Endothelial cell of umbilical vein (primary cell): ENCODE measurements at regions not wholly inside any gene's neighbourhood (a gene's known extent, or its start where the extent isn't known, plus 50 kb on each side); places are given as distances from the start of the nearest gene placed in this dataset.

Experiments
- BruUV-seq: library from RNA; stranded (reverse); fragments of 400-500 nt; replicated peaks from 2 replicates; lab custom pipeline; 2021; lab: Mats Ljungman, UMichigan
- CTCF ChIA-PET: fragments of 300-600, 350-600 bp; sonication (Branson Sonifier 250); formaldehyde crosslinking; loops from one replicate; lab custom pipeline; 2021; ENCODE audit warnings: antibody characterized with exemption, inconsistent platforms; lab: Charles Lee
- POLR2A ChIA-PET: fragments of 300-600, 350-600 bp; sonication (Branson Sonifier 250); formaldehyde crosslinking; loops from one replicate; lab custom pipeline; 2021; ENCODE audit warnings: antibody characterized with exemption, inconsistent platforms; lab: Charles Lee
- DNase-seq: peaks from one replicate; pipeline ENCODE4 v3.0.0-alpha.2; 2011; ENCODE audit warnings: low read depth, low spot score
- FAIRE-seq: peaks from 2 replicates; lab custom pipeline; 2011; peaks lifted over from hg19 to GRCh38; lab: Jason Lieb, UNC
- H2AFZ ChIP-seq: 2 replicates; pipeline ENCODE4 v1.6.0; 2012; ENCODE audit warnings: low read depth, low read length, control low read depth, inconsistent platforms
- H3K27ac ChIP-seq: 2 replicates; pipeline ENCODE4 v1.5.1; 2011; ENCODE audit warnings: low read depth, mild to moderate bottlenecking, control low read depth, low read length, moderate library complexity; ENCODE audit not compliant: insufficient read depth
- H3K27me3 ChIP-seq, 2 experiments: 2 replicates each; pipeline versions ENCODE4 v1.6.0 to v1.6.1; 2011; ENCODE audit warnings: low read length in 2 of 2, mixed read lengths in 1 of 2; ENCODE audit not compliant: control insufficient read depth in 2 of 2, insufficient read depth in 2 of 2
- H3K36me3 ChIP-seq, 2 experiments: 2 replicates in 1 of 2; 3 replicates in 1 of 2; pipeline ENCODE4 v1.5.1; 2011; ENCODE audit warnings: low read length in 2 of 2, mild to moderate bottlenecking in 1 of 2, moderate library complexity in 1 of 2; ENCODE audit not compliant: control insufficient read depth in 2 of 2, insufficient read depth in 2 of 2; ENCODE audit errors: extremely low read depth in 1 of 2
- H3K4me1 ChIP-seq: 3 replicates; pipeline ENCODE4 v1.5.1; 2011; ENCODE audit warnings: mild to moderate bottlenecking, low read length; ENCODE audit not compliant: control insufficient read depth, insufficient read depth; ENCODE audit errors: extremely low read depth
- H3K4me2 ChIP-seq: 2 replicates; pipeline ENCODE4 v1.6.1; 2011; ENCODE audit warnings: low read length, control low read depth, mixed read lengths; ENCODE audit not compliant: insufficient read depth
- H3K4me3 ChIP-seq, 3 experiments: fragments of 200-600 bp in 1 of 3; sonication (generic), shearing (Covaris generic) in 1 of 3; replicated peaks in 1 of 3; 2 replicates each; pipeline ENCODE4 v1.5.1; 2011 to 2016; ENCODE audit warnings: control low read depth in 3 of 3, low read length in 3 of 3, mild to moderate bottlenecking in 2 of 3, inconsistent platforms in 1 of 3, low read depth in 1 of 3, moderate library complexity in 1 of 3; ENCODE audit not compliant: insufficient read depth in 1 of 3
- H3K79me2 ChIP-seq: 2 replicates; pipeline ENCODE4 v1.6.0; 2012; ENCODE audit warnings: low read length, inconsistent platforms; ENCODE audit not compliant: control insufficient read depth, insufficient read depth
- H3K9ac ChIP-seq: replicated peaks from 2 replicates; pipeline ENCODE3; 2011; ENCODE audit warnings: low read length, control low read depth; ENCODE audit not compliant: insufficient read depth; ENCODE audit errors: extremely low read depth
- H3K9me1 ChIP-seq: replicated peaks from 3 replicates; pipeline ENCODE4 v1.6.0; 2011; ENCODE audit warnings: mild to moderate bottlenecking, low read length; ENCODE audit not compliant: control insufficient read depth, insufficient read depth; ENCODE audit errors: extremely low read depth
- H3K9me3 ChIP-seq: replicated peaks from 2 replicates; pipeline ENCODE4 v1.5.1; 2012; ENCODE audit warnings: low read length, inconsistent platforms; ENCODE audit not compliant: control insufficient read depth, insufficient read depth
- H4K20me1 ChIP-seq: replicated peaks from 2 replicates; pipeline ENCODE3; 2011; ENCODE audit warnings: mild to moderate bottlenecking, low read length; ENCODE audit not compliant: control insufficient read depth, insufficient read depth; ENCODE audit errors: extremely low read depth
- FOS ChIP-seq: IDR thresholded peaks from 2 replicates; pipeline ENCODE4 v1.6.1; 2011; ENCODE audit warnings: mild to moderate bottlenecking, low read length, moderate library complexity, borderline replicate concordance; ENCODE audit not compliant: insufficient read depth
- JUN ChIP-seq: IDR thresholded peaks from 2 replicates; pipeline ENCODE4 v1.6.1; 2011; ENCODE audit warnings: borderline replicate concordance, low read depth; ENCODE audit not compliant: insufficient read length, insufficient read depth
- POLR2AphosphoS5 ChIP-seq: IDR thresholded peaks from 2 replicates; pipeline ENCODE4 v1.6.1; 2012; ENCODE audit warnings: low read depth, mild to moderate bottlenecking, control low read depth, low read length, moderate library complexity; ENCODE audit not compliant: insufficient read depth
- dilution Hi-C: fragments of 300-500 bp; cut with MboI; formaldehyde crosslinking; loops from one replicate; pipeline ENCODE4 v1.15.0; 2019; ENCODE audit warnings: low sequenced_read_pairs; ENCODE audit not compliant: extremely low pct_ligation_motif_present
- intact Hi-C: fragments of 100-400 bp; cut with micrococcal nuclease; formaldehyde crosslinking; loops from one replicate; pipeline ENCODE4 v1.10.0; 2022
- TF ChIP-seq, protein P1 (sequence below), 2 donors: IDR thresholded peaks; 1 replicate in 1 of 2; 2 replicates in 1 of 2; pipeline ENCODE4 v1.5.1; 2011; ENCODE audit warnings: low read length in 2 of 2, mild to moderate bottlenecking in 2 of 2, moderate library complexity in 2 of 2, control low read depth in 1 of 2, inconsistent platforms in 1 of 2, low read depth in 1 of 2; ENCODE audit not compliant: insufficient read depth in 1 of 2; ENCODE audit errors: extremely low read depth in 1 of 2

DNA sequence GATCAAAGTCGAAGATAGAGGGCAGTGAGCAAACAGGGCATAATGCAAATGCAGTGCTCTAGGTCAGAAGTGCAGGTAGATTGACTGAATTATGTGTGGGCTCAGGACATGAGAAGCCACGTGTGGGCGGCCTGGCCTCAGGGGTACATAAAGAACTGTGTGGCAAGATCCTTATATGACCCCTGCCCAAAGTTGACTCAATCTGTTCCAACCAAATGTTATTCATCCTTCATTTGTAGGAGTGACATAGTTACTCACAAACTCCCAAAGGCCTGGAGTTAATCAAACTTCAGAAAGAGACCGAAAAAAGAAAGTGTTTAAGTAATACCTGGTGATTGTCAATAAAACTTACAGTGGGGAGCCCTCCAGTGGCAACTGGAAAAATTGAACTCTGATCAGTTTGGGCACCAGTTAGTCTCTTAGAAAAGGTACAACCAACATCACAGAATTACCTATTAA lies 150.4 kb upstream of the FAR2 start:
- CTCF ChIA-PET: interaction anchor here (1.0 to 2.0 kb wide), 9 partner anchors 32 to 1256 kb away, joined by 3 to 6 read pairs (median 4); no protein-coding TSS in a partner anchor
- H3K9me1 ChIP-seq: no peaks in the 10 kb centered on the region
- FAIRE-seq (peak; percentile 71), DNase-seq (peak; percentile 56)
- dilution Hi-C loops (no loop called here), intact Hi-C loops (loop anchor here (1.0 to 5.0 kb wide), 3 partner anchors 126 to 1265 kb away; no protein-coding TSS in a partner anchor)
- H2AFZ ChIP-seq: no peak overlapping the region
- BruUV-seq: no TSS peak
- no peak overlapping the region for H3K4me3 ChIP-seq
- H3K4me2 ChIP-seq: no peak overlapping the region
- TF ChIP-seq JUN (no peak), FOS (no peak), POLR2AphosphoS5 (no peak)
- TF ChIP-seq, protein P1, sequence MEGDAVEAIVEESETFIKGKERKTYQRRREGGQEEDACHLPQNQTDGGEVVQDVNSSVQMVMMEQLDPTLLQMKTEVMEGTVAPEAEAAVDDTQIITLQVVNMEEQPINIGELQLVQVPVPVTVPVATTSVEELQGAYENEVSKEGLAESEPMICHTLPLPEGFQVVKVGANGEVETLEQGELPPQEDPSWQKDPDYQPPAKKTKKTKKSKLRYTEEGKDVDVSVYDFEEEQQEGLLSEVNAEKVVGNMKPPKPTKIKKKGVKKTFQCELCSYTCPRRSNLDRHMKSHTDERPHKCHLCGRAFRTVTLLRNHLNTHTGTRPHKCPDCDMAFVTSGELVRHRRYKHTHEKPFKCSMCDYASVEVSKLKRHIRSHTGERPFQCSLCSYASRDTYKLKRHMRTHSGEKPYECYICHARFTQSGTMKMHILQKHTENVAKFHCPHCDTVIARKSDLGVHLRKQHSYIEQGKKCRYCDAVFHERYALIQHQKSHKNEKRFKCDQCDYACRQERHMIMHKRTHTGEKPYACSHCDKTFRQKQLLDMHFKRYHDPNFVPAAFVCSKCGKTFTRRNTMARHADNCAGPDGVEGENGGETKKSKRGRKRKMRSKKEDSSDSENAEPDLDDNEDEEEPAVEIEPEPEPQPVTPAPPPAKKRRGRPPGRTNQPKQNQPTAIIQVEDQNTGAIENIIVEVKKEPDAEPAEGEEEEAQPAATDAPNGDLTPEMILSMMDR (IDR thresholded peaks at IDR 0.05; ENCODE audit: extremely low read depth in 1 of 2, insufficient read depth in 1 of 2, low read depth in 1 of 2, low read length in 2 of 2): peak; percentile 37 to 53
- no peaks in the 10 kb centered on the region for H3K27me3 ChIP-seq
- H3K9ac ChIP-seq: no peak overlapping the region
- no peaks in the 10 kb centered on the region for H3K4me1 ChIP-seq
- no peak overlapping the region for H3K27ac ChIP-seq
- H3K36me3 ChIP-seq: no peaks in the 10 kb centered on the region
- H3K9me3 ChIP-seq: no peaks in the 10 kb centered on the region
- POLR2A ChIA-PET: no interaction called here
- no peaks in the 10 kb centered on the region for H4K20me1 ChIP-seq
- H3K79me2 ChIP-seq: no peaks in the 10 kb centered on the region
